ENCODE measurements at regions not wholly inside any gene's neighbourhood (a gene's known extent, or its start where the extent isn't known, plus 50 kb on each side); places are given as distances from the start of the nearest gene placed in this dataset.

- CTCF ChIA-PET = interaction anchor here (2.0 kb wide), 1 partner anchor 13 kb away, joined by 5 read pairs; no protein-coding TSS in a partner anchor
- Mint-ChIP-seq H3K27me3 (ENCODE audit: insufficient read depth, unreplicated experiment) (peaks cover 42% of the 10 kb centered on the region), H3K9me3 (ENCODE audit: unreplicated experiment) (no peaks in the 10 kb centered on the region), H3K4me1 (ENCODE audit: insufficient read depth, unreplicated experiment) (no peaks in the 10 kb centered on the region), H3K36me3 (ENCODE audit: insufficient read depth, unreplicated experiment) (no peaks in the 10 kb centered on the region), H3K4me3 (ENCODE audit: unreplicated experiment) (no peak overlapping the region), H3K27ac (ENCODE audit: low read depth, unreplicated experiment) (no peak overlapping the region)
- no TSS peak for BruUV-seq (replicated peaks)
- intact Hi-C loops (cut with micrococcal nuclease) = no loop called here
- no peak for DNase-seq (ENCODE audit: unreplicated experiment)
- TF ChIP-seq CTCF (IDR thresholded peaks at IDR 0.05; ENCODE audit: unreplicated experiment) = no peak
- POLR2A ChIA-PET = no interaction called here
Observed at GRCh38 chr6:133171989-133172604, 69.1 kb upstream of the EYA4 start.

GRCh38 chr6:133173276-133173675, 67.9 kb upstream of the EYA4 start:
- intact Hi-C loops (cut with micrococcal nuclease) = no loop called here
- no TSS peak for BruUV-seq (replicated peaks)
- H3K36me3 Mint-ChIP-seq (ENCODE audit: insufficient read depth, unreplicated experiment) = no peaks in the 10 kb centered on the region

GRCh38 chr6:133179481-133179880, 61.7 kb upstream of the EYA4 start:
- no TSS peak for BruUV-seq (replicated peaks)
- TF ChIP-seq CTCF (IDR thresholded peaks at IDR 0.05; ENCODE audit: unreplicated experiment) = no peak
- POLR2A ChIA-PET = no interaction called here
- no peaks in the 10 kb centered on the region for H3K36me3 Mint-ChIP-seq (ENCODE audit: insufficient read depth, unreplicated experiment)
- CTCF ChIA-PET = no interaction called here
- H3K27me3 Mint-ChIP-seq (ENCODE audit: insufficient read depth, unreplicated experiment) = peaks cover 76% of the 10 kb centered on the region
- intact Hi-C loops (cut with micrococcal nuclease) = no loop called here
- DNase-seq (ENCODE audit: unreplicated experiment) = no peak
- H3K4me3 Mint-ChIP-seq (ENCODE audit: unreplicated experiment) = no peak overlapping the region
- H3K27ac Mint-ChIP-seq (ENCODE audit: low read depth, unreplicated experiment) = no peak overlapping the region
- H3K9me3 Mint-ChIP-seq (ENCODE audit: unreplicated experiment) = no peaks in the 10 kb centered on the region
- no peaks in the 10 kb centered on the region for H3K4me1 Mint-ChIP-seq (ENCODE audit: insufficient read depth, unreplicated experiment)

More at GRCh38 chr6:133173276-133173675, 67.9 kb upstream of the EYA4 start:
- H3K4me3 Mint-ChIP-seq (ENCODE audit: unreplicated experiment) = no peak overlapping the region
- TF ChIP-seq CTCF (IDR thresholded peaks at IDR 0.05; ENCODE audit: unreplicated experiment) = no peak
- ChIA-PET CTCF (interaction anchor here (2.0 kb wide), 1 partner anchor 12 kb away, joined by 5 read pairs; no protein-coding TSS in a partner anchor), POLR2A (no interaction called here)
- no peaks in the 10 kb centered on the region for H3K9me3 Mint-ChIP-seq (ENCODE audit: unreplicated experiment)
- DNase-seq (ENCODE audit: unreplicated experiment) = no peak
- no peaks in the 10 kb centered on the region for H3K4me1 Mint-ChIP-seq (ENCODE audit: insufficient read depth, unreplicated experiment)
- H3K27ac Mint-ChIP-seq (ENCODE audit: low read depth, unreplicated experiment) = no peak overlapping the region
- peaks cover 42% of the 10 kb centered on the region for H3K27me3 Mint-ChIP-seq (ENCODE audit: insufficient read depth, unreplicated experiment)

GRCh38 chr6:133183691-133184090, 57.5 kb upstream of the EYA4 start:
- Mint-ChIP-seq H3K9me3 (ENCODE audit: unreplicated experiment) (no peaks in the 10 kb centered on the region), H3K4me3 (ENCODE audit: unreplicated experiment) (no peak overlapping the region), H3K27ac (ENCODE audit: low read depth, unreplicated experiment) (no peak overlapping the region), H3K4me1 (ENCODE audit: insufficient read depth, unreplicated experiment) (no peaks in the 10 kb centered on the region), H3K27me3 (ENCODE audit: insufficient read depth, unreplicated experiment) (peaks cover 74% of the 10 kb centered on the region), H3K36me3 (ENCODE audit: insufficient read depth, unreplicated experiment) (no peaks in the 10 kb centered on the region)
- ChIA-PET POLR2A (no interaction called here), CTCF (interaction anchor here (0.5 to 1.1 kb wide), 3 partner anchors 18 to 366 kb away, joined by 3 to 5 read pairs (median 3); no protein-coding TSS in a partner anchor)
- TF ChIP-seq CTCF (IDR thresholded peaks at IDR 0.05; ENCODE audit: unreplicated experiment) = no peak
- DNase-seq (ENCODE audit: unreplicated experiment) = no peak
- no TSS peak for BruUV-seq (replicated peaks)
- intact Hi-C loops (cut with micrococcal nuclease) = loop anchor here (1.0 to 10.0 kb wide), 3 partner anchors 219 to 741 kb away; no protein-coding TSS in a partner anchor

All from MCF 10A (cell line).